H9 (cell line): ENCODE measurements at regions not wholly inside any gene's neighbourhood (a gene's known extent, or its start where the extent isn't known, plus 50 kb on each side); places are given as distances from the start of the nearest gene placed in this dataset.

Experiments
- DNase-seq: peaks from one replicate; pipeline ENCODE4 v3.0.0-alpha.2; 2017
- H2AFZ ChIP-seq: one replicate; pipeline ENCODE4 v1.6.1; 2013; ENCODE audit warnings: mild to moderate bottlenecking, low read length, control low read depth, moderate library complexity
- H2AK5ac ChIP-seq: 2 replicates; pipeline ENCODE4 v1.6.1; 2013; ENCODE audit warnings: low read length, control low read depth, mixed read lengths; ENCODE audit not compliant: insufficient read length
- H2BK120ac ChIP-seq: one replicate; pipeline ENCODE4 v1.6.1; 2013; ENCODE audit warnings: low read depth, mild to moderate bottlenecking, low read length, control low read depth, inconsistent platforms; ENCODE audit not compliant: poor library complexity, severe bottlenecking
- H2BK12ac ChIP-seq: 2 replicates; pipeline ENCODE4 v1.6.1; 2013; ENCODE audit warnings: low read length, control low read depth, mixed read lengths, low read depth; ENCODE audit not compliant: insufficient read length
- H2BK15ac ChIP-seq: 2 replicates; pipeline ENCODE4 v1.6.1; 2013; ENCODE audit warnings: low read depth, low read length, control low read depth
- H2BK20ac ChIP-seq: one replicate; pipeline ENCODE4 v1.6.1; 2013; ENCODE audit warnings: low read depth, mild to moderate bottlenecking, low read length, control low read depth, inconsistent platforms; ENCODE audit not compliant: poor library complexity, severe bottlenecking
- H2BK5ac ChIP-seq: 2 replicates; pipeline ENCODE4 v1.6.1; 2013; ENCODE audit warnings: low read length, control low read depth, mixed read lengths; ENCODE audit not compliant: insufficient read length
- H3K14ac ChIP-seq: 2 replicates; pipeline ENCODE4 v1.6.1; 2013; ENCODE audit warnings: low read length, control low read depth; ENCODE audit not compliant: insufficient read depth
- H3K18ac ChIP-seq: 2 replicates; pipeline ENCODE4 v1.6.1; 2013; ENCODE audit warnings: low read depth, mild to moderate bottlenecking, mixed read lengths, low read length, control low read depth; ENCODE audit not compliant: insufficient read length
- H3K23ac ChIP-seq: 2 replicates; pipeline ENCODE4 v1.6.1; 2013; ENCODE audit warnings: low read length, control low read depth, mixed read lengths, low read depth; ENCODE audit not compliant: insufficient read length
- H3K23me2 ChIP-seq: 2 replicates; pipeline ENCODE4 v1.6.1; 2013; ENCODE audit warnings: low read depth, mild to moderate bottlenecking, mixed read lengths, low read length, control low read depth; ENCODE audit not compliant: insufficient read length, poor library complexity, severe bottlenecking
- H3K27ac ChIP-seq: 2 replicates; pipeline ENCODE4 v1.5.1; 2013; ENCODE audit warnings: low read length, control low read depth, mixed read lengths, low read depth; ENCODE audit not compliant: insufficient read length
- H3K27me3 ChIP-seq: 2 replicates; pipeline ENCODE4 v1.6.1; 2013; ENCODE audit warnings: low read length, control low read depth, inconsistent platforms; ENCODE audit not compliant: insufficient read depth
- H3K4ac ChIP-seq: 2 replicates; pipeline ENCODE4 v1.6.1; 2013; ENCODE audit warnings: low read depth, mild to moderate bottlenecking, control low read depth, inconsistent platforms, low read length, moderate library complexity
- H3K4me1 ChIP-seq: 2 replicates; pipeline ENCODE4 v1.6.1; 2013; ENCODE audit warnings: low read length, control low read depth, inconsistent platforms; ENCODE audit not compliant: insufficient read depth
- H3K4me2 ChIP-seq: 2 replicates; pipeline ENCODE4 v1.6.1; 2013; ENCODE audit warnings: low read length, control low read depth, mixed read lengths; ENCODE audit not compliant: insufficient read length, insufficient read depth
- H3K56ac ChIP-seq: 2 replicates; pipeline ENCODE4 v1.6.1; 2013; ENCODE audit warnings: low read depth, mild to moderate bottlenecking, mixed read lengths, low read length, control low read depth; ENCODE audit not compliant: insufficient read length
- H3K79me1 ChIP-seq: 2 replicates; pipeline ENCODE4 v1.6.1; 2013; ENCODE audit warnings: low read depth, mild to moderate bottlenecking, moderate library complexity, low read length, control low read depth, inconsistent platforms; ENCODE audit not compliant: insufficient read depth, poor library complexity, severe bottlenecking
- H3K79me2 ChIP-seq: 2 replicates; pipeline ENCODE4 v1.6.1; 2013; ENCODE audit warnings: low read length, control low read depth, inconsistent platforms; ENCODE audit not compliant: insufficient read depth
- H3K9ac ChIP-seq: 2 replicates; pipeline ENCODE4 v1.6.1; 2013; ENCODE audit warnings: low read length, control low read depth, mixed read lengths; ENCODE audit not compliant: insufficient read length; ENCODE audit errors: extremely low read depth
- H3K9me3 ChIP-seq: one replicate; pipeline ENCODE4 v1.6.1; 2013; ENCODE audit warnings: low read depth, low read length, inconsistent platforms; ENCODE audit not compliant: control insufficient read depth
- H3T11ph ChIP-seq: one replicate; pipeline ENCODE4 v1.6.1; 2013; ENCODE audit warnings: mild to moderate bottlenecking, low read length, control low read depth, inconsistent platforms
- H4K20me1 ChIP-seq: one replicate; pipeline ENCODE4 v1.6.1; 2013; ENCODE audit not compliant: control insufficient read depth, insufficient read length, insufficient read depth
- H4K5ac ChIP-seq: 2 replicates; pipeline ENCODE4 v1.6.1; 2013; ENCODE audit warnings: low read depth, mild to moderate bottlenecking, mixed read lengths, low read length, control low read depth; ENCODE audit not compliant: insufficient read length
- H4K8ac ChIP-seq: replicated peaks from 2 replicates; pipeline ENCODE4 v1.6.1; 2013; ENCODE audit warnings: low read length, control low read depth, mixed read lengths, low read depth; ENCODE audit not compliant: insufficient read length
- H4K91ac ChIP-seq: 2 replicates; pipeline ENCODE4 v1.6.1; 2013; ENCODE audit warnings: low read depth, mild to moderate bottlenecking, moderate library complexity, mixed read lengths, low read length, control low read depth; ENCODE audit not compliant: insufficient read length
- H3K27ac Mint-ChIP-seq, 3 experiments: 2 replicates in 2 of 3; 3 replicates in 1 of 3; pipeline ENCODE4 v1.8.0; 2020 to 2021; ENCODE audit warnings: mixed read lengths in 3 of 3, mild to moderate bottlenecking in 1 of 3, moderate library complexity in 1 of 3
- H3K27me3 Mint-ChIP-seq: 2 replicates; pipeline ENCODE4 v1.8.0; 2021; ENCODE audit warnings: low read depth, mild to moderate bottlenecking, moderate library complexity, mixed read lengths
- H3K36me3 Mint-ChIP-seq, 3 experiments: 2 replicates in 2 of 3; 3 replicates in 1 of 3; pipeline ENCODE4 v1.8.0; 2020 to 2021; ENCODE audit warnings: low read depth in 3 of 3, mixed read lengths in 3 of 3; ENCODE audit not compliant: insufficient read depth in 1 of 3
- H3K4me1 Mint-ChIP-seq, 2 experiments: 2 replicates each; pipeline ENCODE4 v1.8.0; 2020; ENCODE audit warnings: mixed read lengths in 2 of 2
- H3K4me3 Mint-ChIP-seq, 2 experiments: 2 replicates in 1 of 2; 3 replicates in 1 of 2; pipeline ENCODE4 v1.8.0; 2020 to 2021; ENCODE audit warnings: mild to moderate bottlenecking in 2 of 2, mixed read lengths in 2 of 2, moderate library complexity in 1 of 2
- H3K9me3 Mint-ChIP-seq, 2 experiments: 2 replicates in 1 of 2; 3 replicates in 1 of 2; pipeline ENCODE4 v1.8.0; 2020; ENCODE audit warnings: mild to moderate bottlenecking in 2 of 2, mixed read lengths in 2 of 2, moderate library complexity in 1 of 2
- WGBS: extraction: QIAGEN DNeasy Blood & Tissue Kit; methylation state at CpG from one replicate; pipeline ENCODE4 v1.1.7; 2013; ENCODE audit warnings: missing lambda C conversion rate, low lambda C conversion rate, mixed read lengths; ENCODE audit not compliant: insufficient read length; ENCODE audit errors: extremely low coverage; 5-methylcytosine and 5-hydroxymethylcytosine counted together
- TF ChIP-seq, protein P1 (sequence below): fragments of 200-600 bp; sonication (generic); conservative IDR thresholded peaks from 3 replicates; pipeline ENCODE4 v1.8.0; 2021; ENCODE audit warnings: antibody characterized with exemption, mild to moderate bottlenecking

DNA sequence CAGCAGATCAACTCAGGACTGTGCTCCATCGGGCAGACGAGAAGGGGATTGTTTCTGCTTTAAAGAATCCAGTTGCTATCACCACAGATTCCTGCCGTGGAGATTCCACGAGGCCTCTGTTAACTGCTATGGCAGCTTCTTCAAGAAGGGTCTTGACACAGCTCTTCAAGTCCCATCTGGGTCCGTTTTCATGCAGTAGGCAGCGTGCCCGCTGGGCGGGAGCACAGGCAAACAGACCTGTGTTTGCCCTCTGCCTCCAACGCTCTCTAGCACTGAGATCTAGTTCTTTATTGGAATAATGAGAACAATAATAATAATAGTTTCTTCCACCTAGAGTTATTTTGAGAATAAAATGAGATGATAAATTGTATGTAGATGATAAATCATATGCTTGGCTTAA, 127.2 kb upstream of the SP8 start:
- Histone ChIP-seq H3K56ac (no peak overlapping the region), H3K14ac (no peak overlapping the region), H4K5ac (no peak overlapping the region), H2BK20ac (no peak overlapping the region), H3K4me2 (no peak overlapping the region), H2BK12ac (no peak overlapping the region), H3T11ph (no peak overlapping the region), H3K4ac (no peak overlapping the region), H3K79me1 (no peaks in the 10 kb centered on the region), H3K23me2 (no peaks in the 10 kb centered on the region), H2AFZ (no peak overlapping the region), H3K23ac (no peak overlapping the region), H3K9me3 (no peaks in the 10 kb centered on the region), H4K8ac (no peak overlapping the region), H3K4me1 (no peaks in the 10 kb centered on the region), H3K9ac (no peak overlapping the region), H2BK15ac (no peak overlapping the region), H3K18ac (no peak overlapping the region), H2BK5ac (no peak overlapping the region), H3K79me2 (no peaks in the 10 kb centered on the region), H2BK120ac (no peak overlapping the region), H3K27ac (no peak overlapping the region), H3K27me3 (no peaks in the 10 kb centered on the region), H4K20me1 (no peaks in the 10 kb centered on the region), H2AK5ac (no peak overlapping the region), H4K91ac (no peak overlapping the region)
- Mint-ChIP-seq H3K27me3 (no peaks in the 10 kb centered on the region), H3K27ac (no peak overlapping the region; a peak in 1 of 7 replicates), H3K4me1 (peaks cover 0 to 18% of the 10 kb centered on the region in 2 experiments; a peak in 2 of 4 replicates), H3K36me3 (no peaks in the 10 kb centered on the region), H3K4me3 (no peak overlapping the region), H3K9me3 (no peaks in the 10 kb centered on the region)
- TF ChIP-seq, protein P1, sequence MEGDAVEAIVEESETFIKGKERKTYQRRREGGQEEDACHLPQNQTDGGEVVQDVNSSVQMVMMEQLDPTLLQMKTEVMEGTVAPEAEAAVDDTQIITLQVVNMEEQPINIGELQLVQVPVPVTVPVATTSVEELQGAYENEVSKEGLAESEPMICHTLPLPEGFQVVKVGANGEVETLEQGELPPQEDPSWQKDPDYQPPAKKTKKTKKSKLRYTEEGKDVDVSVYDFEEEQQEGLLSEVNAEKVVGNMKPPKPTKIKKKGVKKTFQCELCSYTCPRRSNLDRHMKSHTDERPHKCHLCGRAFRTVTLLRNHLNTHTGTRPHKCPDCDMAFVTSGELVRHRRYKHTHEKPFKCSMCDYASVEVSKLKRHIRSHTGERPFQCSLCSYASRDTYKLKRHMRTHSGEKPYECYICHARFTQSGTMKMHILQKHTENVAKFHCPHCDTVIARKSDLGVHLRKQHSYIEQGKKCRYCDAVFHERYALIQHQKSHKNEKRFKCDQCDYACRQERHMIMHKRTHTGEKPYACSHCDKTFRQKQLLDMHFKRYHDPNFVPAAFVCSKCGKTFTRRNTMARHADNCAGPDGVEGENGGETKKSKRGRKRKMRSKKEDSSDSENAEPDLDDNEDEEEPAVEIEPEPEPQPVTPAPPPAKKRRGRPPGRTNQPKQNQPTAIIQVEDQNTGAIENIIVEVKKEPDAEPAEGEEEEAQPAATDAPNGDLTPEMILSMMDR = no peak
- WGBS = no CpG with 5 or more reads among the region's 9 CpGs
- DNase-seq = no peak
